IMR-90 (cell line): ENCODE measurements at regions not wholly inside any gene's neighbourhood (a gene's known extent, or its start where the extent isn't known, plus 50 kb on each side); places are given as distances from the start of the nearest gene placed in this dataset.
"Not testable (repeated sequence)": the region's sequence is repeated elsewhere in the genome, so short reads cannot be mapped to it uniquely, and the experiment has no call there.

Experiments
- ATAC-seq: fragments of 200-7000 bp; cut with Tn5 transposase; 2 replicates; pipeline ENCODE4 v1.9.1; 2020; ENCODE audit warnings: low read depth, mild to moderate bottlenecking, moderate library complexity
- BruUV-seq: library from RNA; stranded (reverse); fragments of 400-500 nt; replicated peaks from 2 replicates; lab custom pipeline; 2021; lab: Mats Ljungman, UMichigan
- CTCF ChIA-PET: fragments of 300-600 bp; formaldehyde crosslinking; extraction: SDS; loops from one replicate; lab custom pipeline; 2021; ENCODE audit warnings: antibody characterized with exemption; lab: Yijun Ruan, JAX
- POLR2A ChIA-PET: fragments of 300-600 bp; sonication (Branson Sonifier 250); formaldehyde crosslinking; loops from one replicate; lab custom pipeline; 2022; ENCODE audit warnings: antibody characterized with exemption; ENCODE audit not compliant: unreplicated experiment; lab: Charles Lee
- DNase-seq: peaks from one replicate; pipeline ENCODE4 v3.0.0; 2013
- H2AFZ ChIP-seq: replicated peaks from 2 replicates; pipeline ENCODE3; 2013; ENCODE audit warnings: low read length, mild to moderate bottlenecking; ENCODE audit not compliant: poor library complexity
- H2AK5ac ChIP-seq: 2 replicates; pipeline ENCODE4 v1.6.1; 2013; ENCODE audit warnings: low read depth, low read length, inconsistent platforms
- H2AK9ac ChIP-seq: replicated peaks from 2 replicates; pipeline ENCODE3; 2013; ENCODE audit warnings: mild to moderate bottlenecking, low read depth, low read length, moderate library complexity; ENCODE audit not compliant: poor library complexity
- H2BK120ac ChIP-seq: 2 replicates; pipeline ENCODE4 v1.6.1; 2013; ENCODE audit warnings: low read depth, low read length, inconsistent platforms
- H2BK15ac ChIP-seq: 3 replicates; pipeline ENCODE4 v1.6.1; 2013; ENCODE audit warnings: low read depth, low read length, inconsistent platforms
- H2BK20ac ChIP-seq: 2 replicates; pipeline ENCODE4 v1.6.1; 2013; ENCODE audit warnings: low read depth, mild to moderate bottlenecking, inconsistent platforms, low read length, moderate library complexity
- H2BK5ac ChIP-seq: 2 replicates; pipeline ENCODE4 v1.6.1; 2013; ENCODE audit warnings: mild to moderate bottlenecking, low read depth, low read length, inconsistent platforms; ENCODE audit not compliant: poor library complexity, severe bottlenecking
- H3K14ac ChIP-seq: replicated peaks from 2 replicates; pipeline ENCODE4 v1.6.1; 2013; ENCODE audit warnings: low read depth, low read length, inconsistent platforms
- H3K18ac ChIP-seq: 2 replicates; pipeline ENCODE4 v1.6.1; 2013; ENCODE audit warnings: low read depth, low read length, control low read depth
- H3K23ac ChIP-seq: 2 replicates; pipeline ENCODE4 v1.6.1; 2013; ENCODE audit warnings: low read depth, low read length, inconsistent platforms
- H3K27ac ChIP-seq: 2 replicates; pipeline ENCODE4 v1.5.1; 2013; ENCODE audit warnings: mild to moderate bottlenecking, control low read depth, low read length; ENCODE audit not compliant: insufficient read depth
- H3K27me3 ChIP-seq: 2 replicates; pipeline ENCODE4 v1.6.1; 2013; ENCODE audit warnings: low read length; ENCODE audit not compliant: control insufficient read depth, insufficient read depth
- H3K36me3 ChIP-seq: 2 replicates; pipeline ENCODE4 v1.6.1; 2013; ENCODE audit warnings: low read length, mixed read lengths; ENCODE audit not compliant: control insufficient read depth, insufficient read depth
- H3K4ac ChIP-seq: 2 replicates; pipeline ENCODE4 v1.6.1; 2013; ENCODE audit warnings: low read depth, low read length, inconsistent platforms
- H3K4me1 ChIP-seq: 2 replicates; pipeline ENCODE4 v1.6.1; 2013; ENCODE audit warnings: low read length, mixed read lengths; ENCODE audit not compliant: control insufficient read depth, insufficient read depth
- H3K4me2 ChIP-seq: 2 replicates; pipeline ENCODE4 v1.6.1; 2013; ENCODE audit warnings: low read depth, mild to moderate bottlenecking, control low read depth, low read length, moderate library complexity
- H3K4me3 ChIP-seq: 2 replicates; pipeline ENCODE4 v1.5.1; 2013; ENCODE audit warnings: low read depth, mild to moderate bottlenecking, control low read depth, low read length, moderate library complexity; ENCODE audit not compliant: insufficient read depth
- H3K56ac ChIP-seq: 2 replicates; pipeline ENCODE4 v1.6.1; 2013; ENCODE audit warnings: low read length, inconsistent platforms; ENCODE audit not compliant: insufficient read depth; ENCODE audit errors: extremely low read depth
- H3K79me1 ChIP-seq, 2 experiments: 2 replicates each; pipeline ENCODE4 v1.6.1; 2013; ENCODE audit warnings: low read length in 2 of 2, inconsistent platforms in 1 of 2, low read depth in 1 of 2
- H3K9ac ChIP-seq: 2 replicates; pipeline ENCODE4 v1.6.1; 2013; ENCODE audit warnings: low read depth, low read length, control low read depth
- H3K9me1 ChIP-seq: 2 replicates; pipeline ENCODE4 v1.6.1; 2013; ENCODE audit warnings: low read length, inconsistent platforms; ENCODE audit not compliant: insufficient read depth
- H3K9me3 ChIP-seq: 2 replicates; pipeline ENCODE4 v1.6.1; 2013; ENCODE audit warnings: low read length; ENCODE audit not compliant: control insufficient read depth, insufficient read depth
- H4K20me1 ChIP-seq: 2 replicates; pipeline ENCODE4 v1.6.1; 2013; ENCODE audit warnings: low read length, inconsistent platforms; ENCODE audit not compliant: insufficient read depth
- H4K5ac ChIP-seq: 2 replicates; pipeline ENCODE4 v1.6.1; 2013; ENCODE audit warnings: mild to moderate bottlenecking, low read depth, low read length, control low read depth
- H4K8ac ChIP-seq, 2 experiments: 2 replicates each; pipeline ENCODE4 v1.6.1; 2013; ENCODE audit warnings: low read depth in 2 of 2, low read length in 2 of 2, control low read depth in 1 of 2, inconsistent platforms in 1 of 2
- H4K91ac ChIP-seq: 2 replicates; pipeline ENCODE4 v1.6.1; 2013; ENCODE audit warnings: low read depth, low read length, inconsistent platforms; ENCODE audit not compliant: insufficient read depth
- CHD1 ChIP-seq: IDR thresholded peaks from 2 replicates; pipeline ENCODE4 v1.6.1; 2012; ENCODE audit warnings: low read depth, low read length, improper control_type of control experiment
- MAFK ChIP-seq: IDR thresholded peaks from 2 replicates; pipeline ENCODE4 v1.6.1; 2012; ENCODE audit warnings: low read depth, low read length, improper control_type of control experiment
- MAZ ChIP-seq: IDR thresholded peaks from 2 replicates; pipeline ENCODE4 v1.6.1; 2012; ENCODE audit warnings: low read depth, mild to moderate bottlenecking, low read length, improper control_type of control experiment, moderate library complexity, borderline replicate concordance
- MXI1 ChIP-seq: IDR thresholded peaks from 2 replicates; pipeline ENCODE4 v1.6.1; 2012; ENCODE audit warnings: low read depth, mild to moderate bottlenecking, low read length, moderate library complexity, borderline replicate concordance
- POLR2A ChIP-seq: IDR thresholded peaks from 2 replicates; pipeline ENCODE4 v1.6.1; 2012; ENCODE audit warnings: mild to moderate bottlenecking, low read depth, low read length
- SMC3 ChIP-seq: fragments of 150-350 bp; IDR thresholded peaks from 2 replicates; pipeline ENCODE4 v1.6.1; 2016; ENCODE audit warnings: low read depth, mild to moderate bottlenecking, antibody characterized with exemption, low read length, moderate library complexity
- WGBS, 2 experiments: methylation state at CpG; one replicate each; pipeline versions ENCODE4 v1.1.5 to v1.1.7; 2013; ENCODE audit warnings: missing lambda C conversion rate in 2 of 2; ENCODE audit not compliant: insufficient read length in 1 of 2; ENCODE audit errors: extremely low coverage in 2 of 2; 5-methylcytosine and 5-hydroxymethylcytosine counted together
- dilution Hi-C: fragments of 300-500 bp; cut with HindIII; formaldehyde crosslinking; loops from one replicate; pipeline ENCODE4 v1.14.3; 2018; ENCODE audit warnings: low sequenced_read_pairs; ENCODE audit not compliant: unreplicated experiment
- in situ Hi-C: fragments of 300-500 bp; cut with MboI; formaldehyde crosslinking; loops from 3 replicates; pipeline ENCODE4 v1.14.3; 2019; ENCODE audit warnings: low sequenced_read_pairs, inconsistent platforms, mixed read lengths
- intact Hi-C: fragments of 100-400 bp; cut with micrococcal nuclease; formaldehyde crosslinking; loops from 2 replicates; pipeline ENCODE4 v1.10.0; 2022
- TF ChIP-seq, protein P1 (sequence below): conservative IDR thresholded peaks from 2 replicates; pipeline ENCODE4 v1.5.1; 2012; ENCODE audit warnings: mild to moderate bottlenecking, low read depth, low read length, improper control_type of control experiment

DNA sequence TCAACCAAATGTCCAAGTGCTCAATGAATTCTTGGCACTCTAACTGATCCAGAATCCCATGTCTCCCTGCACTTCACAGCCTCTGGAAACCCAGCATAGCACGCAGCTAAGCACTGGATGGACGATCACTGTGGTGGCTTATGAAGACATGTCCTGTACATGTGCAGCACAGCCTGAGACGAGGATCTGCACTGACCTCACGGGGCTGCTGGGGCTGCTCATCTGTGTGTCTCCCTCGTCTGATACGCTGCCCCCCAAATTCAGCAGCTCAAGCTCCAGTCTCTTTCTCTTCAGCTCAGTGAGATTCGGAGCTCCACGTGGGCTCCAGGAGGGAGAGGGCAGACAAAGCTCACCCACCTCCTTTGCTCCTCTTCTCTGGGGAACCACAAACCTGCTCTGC, 126.9 kb downstream of the CPZ start:
- H3K9ac ChIP-seq: no peak overlapping the region
- no TSS peak for BruUV-seq
- no peak overlapping the region for H2AFZ ChIP-seq
- no peaks in the 10 kb centered on the region; the same call in 1 of the 2 replicates for H3K27me3 ChIP-seq
- H2BK15ac ChIP-seq: no peak overlapping the region
- H4K91ac ChIP-seq: no peak overlapping the region
- H4K20me1 ChIP-seq: no peaks in the 10 kb centered on the region
- H3K4me2 ChIP-seq: no peak overlapping the region
- no peak overlapping the region for H2AK5ac ChIP-seq
- dilution Hi-C loops (no loop called here), in situ Hi-C loops (no loop called here), intact Hi-C loops (no loop called here)
- 100% methylated on average over 1 of the region's 8 CpGs; no CpG with 5 or more reads in 1 of the 2 experiments for WGBS, 2 experiments
- H3K18ac ChIP-seq: no peak overlapping the region
- no peaks in the 10 kb centered on the region for H3K4me1 ChIP-seq
- no peak overlapping the region for H3K23ac ChIP-seq
- H4K8ac ChIP-seq: no peak overlapping the region
- no peak overlapping the region for H2BK5ac ChIP-seq
- H3K14ac ChIP-seq: no peak overlapping the region
- no peaks in the 10 kb centered on the region for H3K9me3 ChIP-seq
- TF ChIP-seq, protein P1, sequence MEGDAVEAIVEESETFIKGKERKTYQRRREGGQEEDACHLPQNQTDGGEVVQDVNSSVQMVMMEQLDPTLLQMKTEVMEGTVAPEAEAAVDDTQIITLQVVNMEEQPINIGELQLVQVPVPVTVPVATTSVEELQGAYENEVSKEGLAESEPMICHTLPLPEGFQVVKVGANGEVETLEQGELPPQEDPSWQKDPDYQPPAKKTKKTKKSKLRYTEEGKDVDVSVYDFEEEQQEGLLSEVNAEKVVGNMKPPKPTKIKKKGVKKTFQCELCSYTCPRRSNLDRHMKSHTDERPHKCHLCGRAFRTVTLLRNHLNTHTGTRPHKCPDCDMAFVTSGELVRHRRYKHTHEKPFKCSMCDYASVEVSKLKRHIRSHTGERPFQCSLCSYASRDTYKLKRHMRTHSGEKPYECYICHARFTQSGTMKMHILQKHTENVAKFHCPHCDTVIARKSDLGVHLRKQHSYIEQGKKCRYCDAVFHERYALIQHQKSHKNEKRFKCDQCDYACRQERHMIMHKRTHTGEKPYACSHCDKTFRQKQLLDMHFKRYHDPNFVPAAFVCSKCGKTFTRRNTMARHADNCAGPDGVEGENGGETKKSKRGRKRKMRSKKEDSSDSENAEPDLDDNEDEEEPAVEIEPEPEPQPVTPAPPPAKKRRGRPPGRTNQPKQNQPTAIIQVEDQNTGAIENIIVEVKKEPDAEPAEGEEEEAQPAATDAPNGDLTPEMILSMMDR: no peak
- no peak for TF ChIP-seq POLR2A
- no peak for TF ChIP-seq CHD1
- no peak for TF ChIP-seq MAZ
- TF ChIP-seq SMC3: no peak
- TF ChIP-seq MXI1: no peak
- TF ChIP-seq MAFK: no peak
- no peak overlapping the region for H3K4ac ChIP-seq
- no peak overlapping the region for H2BK120ac ChIP-seq
- no peaks in the 10 kb centered on the region for H3K36me3 ChIP-seq
- CTCF ChIA-PET: no interaction called here
- H3K27ac ChIP-seq: no peak overlapping the region
- H3K4me3 ChIP-seq: no peak overlapping the region
- no peak overlapping the region for H4K5ac ChIP-seq
- no peak for ATAC-seq
- DNase-seq: no peak
- H2BK20ac ChIP-seq: no peak overlapping the region
- H3K79me1 ChIP-seq: no peaks in the 10 kb centered on the region
- POLR2A ChIA-PET: no interaction called here
- no peak overlapping the region for H2AK9ac ChIP-seq
- no peak overlapping the region for H3K56ac ChIP-seq
- no peaks in the 10 kb centered on the region for H3K9me1 ChIP-seq

DNA sequence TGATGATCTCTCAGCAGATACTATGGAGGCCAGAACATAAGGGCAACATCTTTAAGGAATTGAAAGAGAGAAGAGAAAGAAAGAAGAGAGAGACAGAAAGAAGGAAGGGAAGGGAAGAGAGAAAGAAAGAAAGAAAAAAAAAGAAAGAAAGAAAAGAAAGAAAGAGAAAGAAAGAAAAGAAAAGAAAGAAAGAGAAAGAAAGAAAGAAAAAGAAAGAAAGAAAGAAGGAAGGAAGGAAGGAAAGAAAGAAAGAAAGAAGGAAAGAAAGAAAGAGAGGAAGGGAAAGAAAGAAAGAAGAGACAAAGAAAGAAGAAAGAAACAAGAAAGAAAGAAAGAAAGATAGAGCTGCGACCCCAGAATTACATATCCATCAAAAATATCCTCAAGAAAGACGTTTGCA, 124.9 kb downstream of the CPZ start:
- dilution Hi-C loops, POLR2A ChIA-PET: not testable (repeated sequence)

More for the DNA sequence above, 124.9 kb downstream of the CPZ start:
- H3K36me3 ChIP-seq, H3K23ac ChIP-seq, H2AK5ac ChIP-seq, CTCF ChIA-PET, H3K4ac ChIP-seq, H3K9me1 ChIP-seq, H4K8ac ChIP-seq, H3K4me2 ChIP-seq, H3K56ac ChIP-seq, DNase-seq, H2BK15ac ChIP-seq, H2BK120ac ChIP-seq, intact Hi-C loops, H4K5ac ChIP-seq, H3K4me3 ChIP-seq, H4K20me1 ChIP-seq, H4K91ac ChIP-seq, H3K14ac ChIP-seq, H3K9me3 ChIP-seq, H2AFZ ChIP-seq, ATAC-seq, H3K18ac ChIP-seq, H3K79me1 ChIP-seq, H3K4me1 ChIP-seq, H3K27me3 ChIP-seq, in situ Hi-C loops, BruUV-seq, H2BK5ac ChIP-seq, H3K27ac ChIP-seq, H3K9ac ChIP-seq, H2AK9ac ChIP-seq, H2BK20ac ChIP-seq: not testable (repeated sequence)
- no CpG with 5 or more reads among the region's 2 CpGs for WGBS, 2 experiments
